ENCODE measurements at regions not wholly inside any gene's neighbourhood (a gene's known extent, or its start where the extent isn't known, plus 50 kb on each side); places are given as distances from the start of the nearest gene placed in this dataset.
"Not testable (repeated sequence)": the region's sequence is repeated elsewhere in the genome, so short reads cannot be mapped to it uniquely, and the experiment has no call there.

DNA sequence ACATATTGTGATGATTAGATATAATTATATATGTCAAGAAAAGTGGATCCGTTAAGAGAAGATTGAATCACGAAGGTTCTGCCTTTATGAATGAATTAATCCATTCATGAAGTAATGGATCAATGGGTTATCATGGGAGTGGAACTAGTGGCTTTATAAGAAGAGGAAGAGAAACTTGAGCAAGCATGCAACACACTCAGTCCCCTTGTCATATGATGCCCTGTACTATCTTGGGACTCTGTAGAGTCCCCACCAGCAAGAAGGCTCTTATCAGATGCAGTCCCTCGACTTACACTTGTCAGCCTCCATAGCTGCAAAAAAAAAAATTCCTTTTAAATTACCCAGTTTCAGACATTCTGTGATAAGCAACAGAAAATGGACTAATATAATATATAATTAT lies 301.9 kb downstream of the RAP2B start:
- Mint-ChIP-seq H3K9me3 (no peaks in the 10 kb centered on the region), H3K27ac (no peak overlapping the region)
- ATAC-seq: no peak

DNA sequence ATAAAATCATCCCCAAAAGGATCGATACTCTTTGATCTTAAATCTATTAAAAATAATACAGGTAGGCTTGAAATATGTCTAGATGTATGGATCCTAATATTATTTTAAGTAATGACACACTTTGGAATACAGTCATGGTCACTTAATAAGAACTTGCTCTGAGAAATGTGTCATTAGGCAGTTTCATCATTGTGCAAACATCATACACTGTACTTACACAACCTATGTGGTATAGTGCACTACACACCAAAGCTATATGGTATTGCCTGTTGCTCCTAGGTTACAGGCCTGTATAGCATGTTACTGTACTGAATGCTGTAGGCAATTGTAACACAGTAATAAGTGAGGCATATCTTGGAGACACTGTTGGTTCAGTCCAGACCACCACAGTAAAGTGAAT lies 307.1 kb downstream of the RAP2B start:
- no peaks in the 10 kb centered on the region for H3K9me3 Mint-ChIP-seq
- no peaks in the 10 kb centered on the region for H3K27me3 Mint-ChIP-seq
- H3K4me1 Mint-ChIP-seq (ENCODE audit: low read depth in 2 of 2): no peaks in the 10 kb centered on the region
- DNase-seq (ENCODE audit: low spot score): no peak
- H3K36me3 Mint-ChIP-seq: no peaks in the 10 kb centered on the region
- H3K4me3 Mint-ChIP-seq: no peak overlapping the region
- ATAC-seq: no peak
- H3K27ac Mint-ChIP-seq: no peak overlapping the region

More for the DNA sequence above, 301.9 kb downstream of the RAP2B start:
- Mint-ChIP-seq H3K27me3 (no peaks in the 10 kb centered on the region), H3K4me1 (ENCODE audit: low read depth in 2 of 2) (no peaks in the 10 kb centered on the region), H3K36me3 (no peaks in the 10 kb centered on the region), H3K4me3 (no peak overlapping the region)
- no peak for DNase-seq (ENCODE audit: low spot score)

DNA sequence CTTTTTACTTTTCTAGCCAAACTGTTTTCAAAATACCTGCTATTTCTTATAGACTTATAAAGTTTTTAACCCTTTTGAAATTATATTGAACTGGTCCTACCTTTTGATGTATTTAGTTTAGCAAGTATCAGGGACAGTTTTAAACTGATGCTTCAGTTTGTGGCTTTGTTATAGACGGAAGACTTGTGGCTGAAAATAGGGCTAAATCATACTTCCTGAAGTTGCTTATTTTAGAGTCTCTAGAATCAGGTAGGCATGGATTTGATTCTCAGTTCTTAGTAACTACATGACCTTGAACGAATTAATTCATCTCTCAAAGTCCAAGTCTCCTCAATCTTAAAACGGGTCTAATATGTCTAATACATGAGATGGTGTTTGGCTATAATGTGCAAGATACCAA lies 322.8 kb downstream of the RAP2B start:
- no peaks in the 10 kb centered on the region for H3K9me3 Mint-ChIP-seq
- no peak for ATAC-seq
- H3K4me1 Mint-ChIP-seq (ENCODE audit: low read depth in 2 of 2): peaks cover 5% of the 10 kb centered on the region in 2 donors
- H3K27ac Mint-ChIP-seq: no peak overlapping the region
- H3K4me3 Mint-ChIP-seq: no peak overlapping the region
- no peaks in the 10 kb centered on the region for H3K27me3 Mint-ChIP-seq
- no peaks in the 10 kb centered on the region for H3K36me3 Mint-ChIP-seq
- DNase-seq (ENCODE audit: low spot score): no peak

DNA sequence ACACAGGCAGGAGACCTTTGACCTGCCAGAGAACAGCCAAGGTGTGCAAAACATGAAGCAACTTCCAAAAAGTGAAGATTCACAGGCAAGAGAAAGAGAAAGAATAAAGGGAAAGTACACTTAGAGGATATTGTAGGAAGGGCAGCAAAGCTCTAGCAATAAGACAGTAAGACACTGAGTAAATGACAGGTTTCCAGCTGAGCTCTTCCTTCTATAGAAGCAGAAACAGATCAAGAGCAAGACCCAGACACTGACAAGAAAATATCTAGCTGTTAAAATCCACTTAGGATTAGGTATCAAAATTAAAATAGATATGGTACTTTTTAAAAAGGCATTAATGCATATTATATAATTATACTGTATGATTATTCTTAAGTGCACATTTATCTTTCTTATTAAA lies 333.4 kb downstream of the RAP2B start:
- Mint-ChIP-seq H3K4me3 (no peak overlapping the region), H3K9me3 (no peaks in the 10 kb centered on the region), H3K36me3 (no peaks in the 10 kb centered on the region), H3K27ac (no peak overlapping the region), H3K27me3 (peaks cover 0 to 2% of the 10 kb centered on the region in 2 donors), H3K4me1 (ENCODE audit: low read depth in 2 of 2) (no peaks in the 10 kb centered on the region)
- no peak for DNase-seq (ENCODE audit: low spot score)
- no peak for ATAC-seq

DNA sequence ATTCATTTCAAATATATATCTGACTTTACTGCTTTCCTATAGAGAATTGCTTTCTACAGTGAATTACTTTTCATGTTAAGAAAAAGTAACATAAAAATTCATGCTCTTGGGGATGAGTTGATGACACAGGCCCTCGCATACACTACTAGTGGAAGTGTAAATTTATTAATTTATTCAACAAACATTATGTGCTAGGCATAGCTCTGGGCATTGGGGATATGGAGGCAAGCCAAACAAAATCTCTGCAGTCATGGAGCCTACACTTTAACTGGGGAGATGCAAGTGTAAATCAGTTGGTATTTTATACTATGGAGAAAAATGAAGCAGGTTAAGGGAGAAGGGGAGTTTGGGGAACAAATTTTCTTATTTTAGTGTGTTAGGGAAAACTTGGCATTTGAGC lies 340.7 kb downstream of the RAP2B start:
- Mint-ChIP-seq H3K36me3 (peaks cover 6% of the 10 kb centered on the region), H3K4me1 (ENCODE audit: low read depth in 2 of 2) (no peaks in the 10 kb centered on the region), H3K27me3 (peaks cover 1 to 7% of the 10 kb centered on the region in 2 donors), H3K4me3 (no peak overlapping the region), H3K9me3 (peaks cover 3% of the 10 kb centered on the region), H3K27ac (no peak overlapping the region)
- ATAC-seq (no peak), DNase-seq (ENCODE audit: low spot score) (no peak)

DNA sequence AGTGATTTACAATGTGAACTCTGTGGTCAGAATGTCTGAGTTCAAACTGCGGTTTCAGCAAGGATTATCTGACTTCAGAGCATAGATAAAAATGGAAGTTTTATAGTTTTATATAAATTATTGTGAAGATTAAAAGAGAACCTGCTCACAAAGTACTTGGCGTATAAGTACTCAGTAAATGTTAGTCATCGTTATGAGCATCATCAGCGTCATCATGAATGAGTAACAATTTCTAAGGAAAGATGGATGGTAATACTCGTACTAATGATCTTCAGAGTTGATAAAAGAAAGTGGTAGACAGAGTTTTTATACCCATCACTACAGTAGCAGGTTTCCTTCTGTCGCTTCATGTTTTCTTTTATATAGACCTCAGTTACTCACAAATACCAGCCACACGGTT lies 341.8 kb downstream of the RAP2B start:
- DNase-seq (ENCODE audit: low spot score) (no peak), ATAC-seq (no peak)
- no peak overlapping the region for H3K27ac Mint-ChIP-seq
- H3K4me1 Mint-ChIP-seq (ENCODE audit: low read depth in 2 of 2): no peaks in the 10 kb centered on the region
- peaks cover 0 to 7% of the 10 kb centered on the region in 2 donors for H3K27me3 Mint-ChIP-seq
- H3K9me3 Mint-ChIP-seq: peaks cover 3% of the 10 kb centered on the region
- no peak overlapping the region for H3K4me3 Mint-ChIP-seq
- peaks cover 6% of the 10 kb centered on the region for H3K36me3 Mint-ChIP-seq

DNA sequence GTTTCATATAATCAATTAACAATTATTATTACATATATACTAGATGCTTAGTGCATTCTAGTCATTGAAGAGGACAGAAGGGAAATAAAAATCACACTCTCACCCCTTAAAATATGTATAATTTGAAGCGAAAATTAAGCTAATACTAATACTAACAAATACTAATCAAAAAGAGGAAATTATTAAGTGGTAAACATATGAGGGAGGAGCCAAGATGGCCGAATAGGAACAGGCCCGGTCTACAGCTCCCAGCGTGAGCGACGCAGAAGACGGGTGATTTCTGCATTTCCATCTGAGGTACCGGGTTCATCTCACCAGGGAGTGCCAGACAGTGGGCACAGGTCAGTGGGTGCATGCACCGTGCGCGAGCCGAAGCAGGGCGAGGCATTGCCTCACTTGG lies 344.2 kb downstream of the RAP2B start:
- not testable (repeated sequence) for H3K9me3 Mint-ChIP-seq; H3K27me3 Mint-ChIP-seq; H3K4me3 Mint-ChIP-seq; H3K36me3 Mint-ChIP-seq; DNase-seq (ENCODE audit: low spot score); H3K4me1 Mint-ChIP-seq (ENCODE audit: low read depth in 2 of 2); H3K27ac Mint-ChIP-seq; ATAC-seq

DNA sequence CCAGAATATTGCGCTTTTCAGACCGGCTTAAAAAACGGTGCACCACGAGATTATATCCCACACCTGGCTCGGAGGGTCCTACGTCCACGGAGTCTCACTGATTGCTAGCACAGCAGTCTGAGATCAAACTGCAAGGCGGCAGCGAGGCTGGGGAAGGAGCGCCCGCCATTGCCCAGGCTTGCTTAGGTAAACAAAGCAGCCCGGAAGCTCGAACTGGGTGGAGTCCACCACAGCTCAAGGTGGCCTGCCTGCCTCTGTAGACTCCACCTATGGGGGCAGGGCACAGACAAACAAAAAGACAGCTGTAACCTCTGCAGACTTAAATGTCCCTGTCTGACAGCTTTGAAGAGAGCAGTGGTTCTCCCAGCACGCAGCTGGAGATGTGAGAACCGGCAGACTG lies 344.7 kb downstream of the RAP2B start:
- not testable (repeated sequence) for DNase-seq (ENCODE audit: low spot score); H3K36me3 Mint-ChIP-seq; H3K9me3 Mint-ChIP-seq; H3K4me1 Mint-ChIP-seq (ENCODE audit: low read depth in 2 of 2); H3K4me3 Mint-ChIP-seq; ATAC-seq; H3K27me3 Mint-ChIP-seq; H3K27ac Mint-ChIP-seq

DNA sequence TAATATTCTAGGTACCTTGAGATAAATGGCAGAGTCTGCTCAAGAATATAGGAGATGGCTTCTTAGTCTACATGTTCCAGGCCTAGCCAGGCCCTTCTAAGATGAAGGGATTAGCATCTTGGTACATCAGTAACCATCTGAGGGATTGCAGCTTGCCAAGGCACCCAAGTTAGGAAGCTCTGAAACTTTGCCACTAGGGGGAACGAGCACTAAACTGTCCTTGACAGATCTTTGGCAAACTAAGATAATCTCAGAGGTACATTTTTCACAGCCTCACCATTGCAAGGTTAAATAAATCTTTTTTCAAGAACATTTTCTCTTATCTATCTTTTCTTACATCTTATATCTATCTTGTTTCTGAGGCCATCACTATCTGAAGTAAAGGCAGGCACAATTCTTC lies 351.2 kb downstream of the RAP2B start:
- DNase-seq (ENCODE audit: low spot score) (no peak), ATAC-seq (no peak)
- Mint-ChIP-seq H3K27ac (no peak overlapping the region), H3K27me3 (peaks cover 0 to 2% of the 10 kb centered on the region in 2 donors), H3K9me3 (peaks cover 3% of the 10 kb centered on the region), H3K4me3 (no peak overlapping the region), H3K4me1 (ENCODE audit: low read depth in 2 of 2) (no peaks in the 10 kb centered on the region), H3K36me3 (no peaks in the 10 kb centered on the region)

DNA sequence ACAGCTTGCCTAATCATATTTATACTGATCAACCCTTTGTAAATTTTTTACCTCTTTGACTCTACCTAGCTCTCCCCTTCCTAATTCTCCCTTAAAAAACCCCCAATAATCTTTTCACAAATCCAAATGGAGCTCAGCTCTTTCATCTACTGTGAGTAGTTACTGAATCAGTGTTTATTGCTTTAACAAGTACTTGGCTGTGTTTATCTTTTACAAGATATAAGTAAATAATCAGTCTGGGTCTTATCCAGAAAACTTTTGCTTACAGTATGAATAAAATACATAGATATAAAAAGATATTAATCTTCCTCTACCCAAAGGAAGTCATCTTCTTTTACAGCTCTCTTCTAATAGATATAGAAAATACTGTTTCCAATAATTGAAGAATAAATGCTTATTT lies 366.4 kb downstream of the RAP2B start:
- Mint-ChIP-seq H3K27ac (no peak overlapping the region), H3K9me3 (peaks cover 7% of the 10 kb centered on the region), H3K27me3 (peaks cover 15 to 30% of the 10 kb centered on the region in 2 donors), H3K4me3 (no peak overlapping the region), H3K4me1 (ENCODE audit: low read depth in 2 of 2) (no peaks in the 10 kb centered on the region), H3K36me3 (peaks cover 10% of the 10 kb centered on the region)
- ATAC-seq (no peak), DNase-seq (ENCODE audit: low spot score) (no peak)

DNA sequence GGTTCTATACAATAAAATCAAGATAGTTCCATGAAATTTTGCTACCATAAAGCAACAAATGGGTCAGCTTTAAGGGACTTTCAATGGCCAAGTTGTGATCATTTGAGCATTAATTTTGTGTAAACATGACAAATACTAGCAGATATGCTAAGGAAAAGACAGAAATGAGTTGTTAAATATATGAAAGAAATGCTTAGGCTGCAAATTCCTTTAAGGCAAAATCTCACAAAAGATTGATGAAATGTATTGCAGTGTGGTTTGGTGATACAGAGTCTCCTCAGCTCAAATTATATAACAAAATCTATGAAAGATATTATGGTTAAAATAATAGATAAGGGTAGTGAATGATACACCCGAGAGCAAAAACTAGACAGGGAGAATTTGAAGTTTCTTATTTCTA lies 377.2 kb downstream of the RAP2B start:
- Mint-ChIP-seq H3K27ac (no peak overlapping the region), H3K4me1 (ENCODE audit: low read depth in 2 of 2) (no peaks in the 10 kb centered on the region), H3K9me3 (peaks cover 4% of the 10 kb centered on the region), H3K4me3 (no peak overlapping the region), H3K27me3 (peaks cover 0 to 3% of the 10 kb centered on the region in 2 donors), H3K36me3 (no peaks in the 10 kb centered on the region)
- DNase-seq (ENCODE audit: low spot score): no peak
- no peak for ATAC-seq

DNA sequence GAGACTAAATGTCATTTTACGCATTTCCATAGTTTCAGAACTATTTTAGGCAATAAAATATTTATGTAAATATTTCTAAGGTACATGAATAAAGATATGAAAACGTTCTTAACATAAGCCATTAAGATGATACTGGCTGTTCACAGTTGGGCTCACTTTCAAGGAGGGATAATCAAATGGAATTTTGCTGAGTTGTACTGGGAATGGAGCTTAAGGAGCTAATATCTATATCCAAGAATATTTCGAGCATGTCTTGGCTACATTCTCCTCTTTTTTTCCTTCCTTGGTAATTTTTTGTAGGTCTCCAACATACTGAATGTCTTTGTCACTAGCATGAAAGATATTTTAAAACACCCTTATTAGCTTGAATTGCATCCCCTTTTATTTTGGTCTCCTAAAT lies 383.4 kb downstream of the RAP2B start:
- Mint-ChIP-seq H3K4me1 (ENCODE audit: low read depth in 2 of 2) (no peaks in the 10 kb centered on the region), H3K36me3 (no peaks in the 10 kb centered on the region), H3K4me3 (no peak overlapping the region), H3K27me3 (no peaks in the 10 kb centered on the region), H3K27ac (no peak overlapping the region), H3K9me3 (peaks cover 4% of the 10 kb centered on the region)
- DNase-seq (ENCODE audit: low spot score) (no peak), ATAC-seq (no peak)

DNA sequence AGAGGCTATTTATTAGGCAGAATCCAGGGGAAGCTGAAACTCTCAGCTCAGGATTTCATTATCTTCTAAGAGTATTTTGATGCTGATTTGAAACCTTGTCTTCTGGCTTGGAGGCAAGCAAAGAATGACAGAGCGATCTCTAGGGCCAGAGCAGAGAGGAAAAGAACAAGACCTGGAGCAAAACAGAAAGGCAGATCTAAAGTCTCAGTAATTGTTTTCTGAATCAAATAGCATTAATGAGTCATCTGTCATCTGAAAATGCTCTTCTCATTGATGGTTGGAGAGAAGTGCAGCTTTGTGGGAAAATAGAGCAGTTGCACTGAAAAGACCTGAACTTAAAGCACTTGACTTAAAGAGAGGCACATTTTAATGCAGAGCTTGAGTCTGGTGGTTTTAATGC lies 385.9 kb downstream of the RAP2B start:
- H3K4me3 Mint-ChIP-seq: no peak overlapping the region
- no peak overlapping the region for H3K27ac Mint-ChIP-seq
- H3K9me3 Mint-ChIP-seq: peaks cover 4% of the 10 kb centered on the region
- DNase-seq (ENCODE audit: low spot score): no peak
- no peak for ATAC-seq
- H3K36me3 Mint-ChIP-seq: no peaks in the 10 kb centered on the region
- no peaks in the 10 kb centered on the region for H3K27me3 Mint-ChIP-seq
- peaks cover 0 to 2% of the 10 kb centered on the region in 2 donors for H3K4me1 Mint-ChIP-seq (ENCODE audit: low read depth in 2 of 2)

DNA sequence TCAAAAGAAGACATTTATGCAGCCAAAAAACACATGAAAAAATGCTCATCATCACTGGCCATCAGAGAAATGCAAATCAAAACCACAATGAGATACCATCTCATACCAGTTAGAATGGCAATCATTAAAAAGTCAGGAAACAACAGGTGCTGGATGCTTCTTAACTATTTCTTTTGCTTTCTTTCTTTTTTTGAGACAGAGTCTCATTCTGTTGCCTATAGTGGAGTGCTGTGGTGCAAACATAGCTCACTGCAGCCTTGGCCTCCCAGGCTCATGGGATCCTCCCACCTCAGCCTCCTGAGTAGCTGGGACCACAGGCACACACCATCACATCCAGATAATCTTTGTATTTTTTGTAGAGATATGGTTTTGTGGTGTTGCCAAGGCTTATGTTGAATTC lies 387.7 kb downstream of the RAP2B start:
- DNase-seq (ENCODE audit: low spot score); H3K27ac Mint-ChIP-seq; H3K4me3 Mint-ChIP-seq; H3K9me3 Mint-ChIP-seq; H3K4me1 Mint-ChIP-seq (ENCODE audit: low read depth in 2 of 2); H3K27me3 Mint-ChIP-seq; H3K36me3 Mint-ChIP-seq; ATAC-seq: not testable (repeated sequence)

DNA sequence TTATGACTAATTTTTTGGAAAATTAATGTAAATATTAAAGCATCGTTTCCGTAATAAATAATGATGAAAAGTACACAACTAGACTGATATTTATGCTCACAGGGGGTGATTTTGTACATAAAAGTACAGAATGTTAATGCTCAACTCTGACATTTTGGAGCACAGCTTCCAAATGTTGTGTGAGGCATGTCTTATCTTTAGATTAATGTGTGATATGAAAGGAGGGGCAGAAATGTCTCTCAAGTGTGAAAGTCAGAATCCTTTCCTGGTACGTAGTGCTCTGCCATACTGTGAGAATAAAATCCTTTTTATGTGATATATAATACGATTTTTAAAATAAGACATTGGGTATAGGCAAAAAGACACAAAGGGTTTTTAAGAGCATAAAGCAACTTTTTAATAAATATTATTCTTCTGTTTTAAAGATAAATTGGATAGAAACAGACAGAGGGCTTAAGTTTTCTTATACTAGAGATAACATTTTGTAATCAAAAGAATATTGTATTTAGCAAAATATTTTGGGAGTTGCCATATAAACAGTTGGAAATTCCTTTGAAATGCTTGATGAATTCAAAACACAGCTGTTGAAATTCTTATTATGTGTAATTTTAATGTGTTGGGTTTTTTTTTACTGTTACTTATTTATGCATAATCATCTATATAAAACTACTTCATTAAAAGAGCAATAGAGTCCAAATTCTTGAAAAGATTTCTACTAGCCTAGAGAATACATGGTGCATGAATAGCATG lies 389.7 kb downstream of the RAP2B start:
- no peaks in the 10 kb centered on the region for H3K9me3 Mint-ChIP-seq
- ATAC-seq (no peak), DNase-seq (ENCODE audit: low spot score) (no peak)
- no peak overlapping the region for H3K4me3 Mint-ChIP-seq
- no peaks in the 10 kb centered on the region for H3K36me3 Mint-ChIP-seq
- no peak overlapping the region for H3K27ac Mint-ChIP-seq
- H3K27me3 Mint-ChIP-seq: no peaks in the 10 kb centered on the region
- H3K4me1 Mint-ChIP-seq (ENCODE audit: low read depth in 2 of 2): peaks cover 0 to 2% of the 10 kb centered on the region in 2 donors
